ENCODE measurements at regions not wholly inside any gene's neighbourhood (a gene's known extent, or its start where the extent isn't known, plus 50 kb on each side); places are given as distances from the start of the nearest gene placed in this dataset.

DNA sequence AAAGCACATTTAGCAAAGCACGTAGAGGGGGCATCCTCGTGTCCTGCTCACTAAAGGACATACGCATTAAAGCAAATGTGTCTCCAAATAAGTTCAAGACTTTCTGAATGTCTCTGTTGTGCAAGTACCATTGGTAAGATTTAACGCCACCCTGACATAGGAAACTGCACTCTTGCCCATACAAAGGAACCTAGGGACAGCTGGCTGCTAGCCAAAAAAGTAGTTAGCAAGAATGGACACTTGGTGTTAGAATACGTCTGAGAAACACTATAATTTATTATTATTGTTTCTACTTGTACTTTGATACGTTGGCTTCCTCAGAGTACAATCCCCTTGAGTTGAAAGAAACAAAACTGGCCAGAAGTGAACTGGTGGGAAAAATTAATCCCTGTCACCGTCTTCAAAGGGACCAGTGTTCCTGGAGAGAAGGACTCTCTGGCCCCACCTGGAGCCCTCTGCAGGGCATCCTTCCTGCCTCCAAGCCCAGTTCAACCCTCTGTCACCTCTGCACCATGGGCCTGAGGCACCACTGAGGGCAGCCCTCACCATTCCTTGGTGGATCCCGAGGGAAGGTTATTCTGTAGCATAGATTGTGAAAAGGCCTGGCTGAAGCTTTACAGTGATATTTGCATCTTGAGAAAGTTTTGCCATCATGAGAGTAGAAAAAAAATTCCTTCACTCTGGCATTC, 51.4 kb upstream of the APCDD1 start:
- H3K36me3 Mint-ChIP-seq: no peaks in the 10 kb centered on the region
- Histone ChIP-seq H3K4me3 (ENCODE audit: control insufficient read depth in 1 of 2, extremely low read depth in 1 of 2, low read length in 1 of 2) (no peak overlapping the region), H3K27ac (ENCODE audit: low read length) (no peak overlapping the region), H3K9me3 (no peaks in the 10 kb centered on the region), H3K4me1 (ENCODE audit: control insufficient read depth in 1 of 2, extremely low read depth in 1 of 2, insufficient read depth in 2 of 2, low read length in 2 of 2) (no peaks in the 10 kb centered on the region), H3K27me3 (replicated peaks in 1 of 2; ENCODE audit: control insufficient read depth in 2 of 2, extremely low read depth in 1 of 2, insufficient read depth in 2 of 2, low read length in 1 of 2) (peaks cover 0 to 3% of the 10 kb centered on the region in 2 experiments), H3K36me3 (ENCODE audit: control insufficient read depth in 2 of 2, extremely low read depth in 1 of 2, insufficient read depth in 1 of 2, low read length in 1 of 2) (no peaks in the 10 kb centered on the region)
- no peak overlapping the region for H3K27ac Mint-ChIP-seq
- H3K27me3 Mint-ChIP-seq: peaks cover 5 to 10% of the 10 kb centered on the region in 2 donors
- WGBS (ENCODE audit: insufficient coverage): 95% methylated on average over 4 of the region's 8 CpGs
- CTCF ChIA-PET: no interaction called here
- POLR2A ChIA-PET: no interaction called here
- no peak for ATAC-seq (replicated peaks in 1 of 4)
- no peaks in the 10 kb centered on the region for H3K4me1 Mint-ChIP-seq
- no peak overlapping the region for H3K4me3 Mint-ChIP-seq
- H3K9me3 Mint-ChIP-seq: no peaks in the 10 kb centered on the region
- DNase-seq: no peak

DNA sequence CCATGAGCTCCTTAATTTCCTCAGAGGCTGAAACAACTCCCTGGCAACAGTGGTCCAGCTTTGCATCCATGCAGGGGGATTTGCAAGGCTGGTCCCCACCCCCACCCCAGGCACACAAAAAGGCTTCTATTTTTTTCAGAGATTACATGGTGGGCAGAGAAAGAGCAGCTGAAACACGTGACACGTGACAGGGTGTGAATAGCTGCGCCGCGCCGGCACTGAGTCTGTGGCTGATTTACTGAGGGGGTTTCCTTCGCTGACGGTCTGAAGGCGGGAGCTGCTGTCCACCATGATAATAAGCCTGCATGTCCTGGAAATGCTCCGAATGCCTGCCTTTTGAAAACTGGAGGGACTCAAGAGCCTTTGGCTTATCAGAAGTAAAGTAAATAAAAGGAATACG, 50.7 kb upstream of the APCDD1 start:
- 88% methylated on average over 9 of the region's 11 CpGs for WGBS (ENCODE audit: insufficient coverage)
- Histone ChIP-seq H3K4me1 (ENCODE audit: control insufficient read depth in 1 of 2, extremely low read depth in 1 of 2, insufficient read depth in 2 of 2, low read length in 2 of 2) (no peaks in the 10 kb centered on the region), H3K36me3 (ENCODE audit: control insufficient read depth in 2 of 2, extremely low read depth in 1 of 2, insufficient read depth in 1 of 2, low read length in 1 of 2) (no peaks in the 10 kb centered on the region), H3K27ac (ENCODE audit: low read length) (no peak overlapping the region), H3K27me3 (replicated peaks in 1 of 2; ENCODE audit: control insufficient read depth in 2 of 2, extremely low read depth in 1 of 2, insufficient read depth in 2 of 2, low read length in 1 of 2) (peaks cover 0 to 3% of the 10 kb centered on the region in 2 experiments), H3K9me3 (no peaks in the 10 kb centered on the region), H3K4me3 (ENCODE audit: control insufficient read depth in 1 of 2, extremely low read depth in 1 of 2, low read length in 1 of 2) (no peak overlapping the region)
- H3K36me3 Mint-ChIP-seq: no peaks in the 10 kb centered on the region
- no peak overlapping the region for H3K27ac Mint-ChIP-seq
- H3K9me3 Mint-ChIP-seq: no peaks in the 10 kb centered on the region
- peaks cover 5 to 10% of the 10 kb centered on the region in 2 donors for H3K27me3 Mint-ChIP-seq
- H3K4me3 Mint-ChIP-seq: no peak overlapping the region
- no peaks in the 10 kb centered on the region for H3K4me1 Mint-ChIP-seq
- ATAC-seq (replicated peaks in 1 of 4) (no peak), DNase-seq (no peak)
- ChIA-PET CTCF (interaction anchor here in 1 of 2 donors (0.6 kb wide), 1 partner anchor 16 kb away, joined by 3 read pairs; no protein-coding TSS in a partner anchor), POLR2A (no interaction called here)

DNA sequence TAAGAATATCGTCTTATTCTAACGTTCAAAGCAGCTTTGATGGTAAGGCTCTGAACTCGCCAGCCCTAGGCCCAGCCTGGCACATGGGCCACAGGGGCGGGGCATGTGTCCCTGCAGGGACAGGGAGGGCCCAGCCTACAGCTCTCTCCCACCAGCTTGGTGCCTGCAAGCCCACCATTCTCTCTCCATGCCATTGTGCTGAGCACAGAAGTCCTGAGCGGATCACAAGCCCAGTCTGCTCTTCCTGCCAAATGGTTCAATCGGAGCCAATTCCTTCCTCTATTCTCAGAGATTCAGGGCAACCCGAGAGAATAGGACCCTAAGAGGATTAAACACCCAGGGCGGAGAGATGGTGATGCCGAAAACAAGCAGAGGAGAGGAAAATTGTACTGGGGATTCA, 50.3 kb upstream of the APCDD1 start:
- CTCF ChIA-PET: interaction anchor here in 1 of 2 donors (0.6 kb wide), 1 partner anchor 16 kb away, joined by 3 read pairs; no protein-coding TSS in a partner anchor
- H3K27ac ChIP-seq (ENCODE audit: low read length): no peak overlapping the region
- Mint-ChIP-seq H3K4me3 (no peak overlapping the region), H3K4me1 (no peaks in the 10 kb centered on the region), H3K27me3 (peaks cover 5 to 10% of the 10 kb centered on the region in 2 donors), H3K9me3 (no peaks in the 10 kb centered on the region), H3K36me3 (no peaks in the 10 kb centered on the region), H3K27ac (no peak overlapping the region)
- no peaks in the 10 kb centered on the region for H3K9me3 ChIP-seq
- H3K4me3 ChIP-seq (ENCODE audit: control insufficient read depth in 1 of 2, extremely low read depth in 1 of 2, low read length in 1 of 2): no peak overlapping the region
- 77% methylated on average over 6 of the region's 9 CpGs for WGBS (ENCODE audit: insufficient coverage)
- peaks cover 0 to 3% of the 10 kb centered on the region in 2 experiments for H3K27me3 ChIP-seq (replicated peaks in 1 of 2; ENCODE audit: control insufficient read depth in 2 of 2, extremely low read depth in 1 of 2, insufficient read depth in 2 of 2, low read length in 1 of 2)
- DNase-seq (no peak), ATAC-seq (replicated peaks in 1 of 4) (no peak)
- no peaks in the 10 kb centered on the region for H3K36me3 ChIP-seq (ENCODE audit: control insufficient read depth in 2 of 2, extremely low read depth in 1 of 2, insufficient read depth in 1 of 2, low read length in 1 of 2)
- POLR2A ChIA-PET: no interaction called here
- H3K4me1 ChIP-seq (ENCODE audit: control insufficient read depth in 1 of 2, extremely low read depth in 1 of 2, insufficient read depth in 2 of 2, low read length in 2 of 2): no peaks in the 10 kb centered on the region

Data from T-cell (primary cell).